ENCODE measurements at regions not wholly inside any gene's neighbourhood (a gene's known extent, or its start where the extent isn't known, plus 50 kb on each side); places are given as distances from the start of the nearest gene placed in this dataset.

DNA sequence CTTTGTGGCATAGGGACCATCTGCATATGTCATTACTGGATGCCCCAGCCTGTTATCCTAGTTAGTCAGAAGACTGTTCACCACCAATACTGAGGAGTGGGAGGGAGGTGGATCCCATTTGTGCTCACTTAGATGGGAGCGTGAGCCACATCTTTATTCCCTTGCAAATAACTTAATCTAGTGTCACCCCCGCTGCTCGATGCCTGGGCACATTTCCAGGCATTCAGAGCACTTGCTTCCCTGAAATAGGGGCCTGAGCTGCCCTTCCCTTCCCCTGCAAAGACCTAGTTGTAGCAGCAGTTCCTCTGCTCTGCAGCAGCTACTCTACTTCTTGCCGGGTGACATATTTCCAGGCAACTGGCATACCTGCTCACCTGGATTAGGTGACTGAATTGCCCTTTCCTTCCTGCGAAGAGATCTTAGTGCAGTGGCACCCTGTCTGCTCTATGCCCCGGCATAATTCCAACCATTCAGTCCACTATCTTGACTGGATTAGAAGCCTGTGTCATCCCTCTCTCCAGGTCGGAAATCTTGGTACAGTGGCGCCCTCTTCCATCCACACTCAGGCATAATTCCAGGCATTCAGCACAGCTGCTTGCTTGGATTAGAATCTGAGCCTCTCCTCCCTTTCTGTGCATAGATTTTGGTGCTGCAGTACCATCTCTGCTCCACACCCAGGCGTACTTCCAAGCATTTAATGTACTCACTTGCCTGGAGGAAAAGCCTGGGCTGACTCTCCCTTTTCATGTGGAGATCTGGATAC, 1389.1 kb upstream of the TMEFF2 start:
- no peak for DNase-seq

DNA sequence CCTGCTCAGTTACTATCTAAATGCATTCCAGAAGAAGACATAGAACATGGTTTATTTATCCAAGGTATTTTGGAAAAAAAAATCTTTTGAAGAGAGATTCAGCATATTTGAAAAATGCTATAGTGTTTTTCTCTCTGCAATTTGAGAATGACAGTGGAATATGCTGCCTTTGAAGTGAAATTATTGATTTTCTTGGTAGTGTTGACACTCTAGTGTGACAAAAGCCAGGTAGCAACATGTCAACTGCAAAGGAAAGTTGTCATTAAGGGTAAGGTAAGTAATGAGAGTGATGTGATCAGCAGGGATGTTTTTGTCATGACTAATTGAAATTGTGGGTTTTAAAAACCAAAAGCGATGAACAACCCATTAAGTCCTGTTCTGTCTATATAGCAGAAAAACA, 1387.1 kb upstream of the TMEFF2 start:
- no peak for DNase-seq

DNA sequence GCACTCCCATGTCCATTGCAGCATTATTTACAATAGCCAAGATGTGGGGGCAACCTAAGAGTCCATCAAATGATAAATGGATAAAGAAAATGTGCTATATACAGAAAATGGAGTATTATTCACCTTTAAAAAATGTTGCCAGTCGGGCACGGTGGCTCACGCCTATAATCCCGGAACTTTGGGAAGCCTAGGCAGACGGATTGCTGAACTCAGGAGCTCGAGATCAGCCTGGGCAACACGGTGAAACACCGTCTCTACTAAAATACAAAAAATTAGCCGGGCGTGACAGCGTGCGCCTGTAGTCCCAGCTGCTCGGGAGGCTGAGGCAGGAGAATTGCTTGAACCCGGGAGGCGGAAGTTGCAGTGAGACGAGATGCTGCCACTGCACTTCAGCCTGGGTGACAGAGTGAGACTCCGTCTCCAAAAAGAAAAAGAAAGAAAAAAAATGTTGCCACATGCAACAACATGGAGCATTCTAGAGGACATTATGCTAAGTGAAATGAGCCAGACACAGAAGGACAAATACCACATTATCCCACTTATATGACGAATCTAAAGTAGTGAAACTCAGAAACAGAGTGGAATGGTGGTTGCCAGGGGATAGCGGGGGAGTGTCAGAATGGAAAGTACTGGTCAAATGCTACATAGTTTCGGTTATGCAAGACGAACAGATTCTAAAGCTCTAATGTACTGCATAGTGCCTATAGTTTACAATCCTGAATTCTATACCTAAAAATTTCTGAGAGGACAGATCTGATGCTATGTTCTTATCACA, 1385.6 kb upstream of the TMEFF2 start:
- DNase-seq, result no peak

DNA sequence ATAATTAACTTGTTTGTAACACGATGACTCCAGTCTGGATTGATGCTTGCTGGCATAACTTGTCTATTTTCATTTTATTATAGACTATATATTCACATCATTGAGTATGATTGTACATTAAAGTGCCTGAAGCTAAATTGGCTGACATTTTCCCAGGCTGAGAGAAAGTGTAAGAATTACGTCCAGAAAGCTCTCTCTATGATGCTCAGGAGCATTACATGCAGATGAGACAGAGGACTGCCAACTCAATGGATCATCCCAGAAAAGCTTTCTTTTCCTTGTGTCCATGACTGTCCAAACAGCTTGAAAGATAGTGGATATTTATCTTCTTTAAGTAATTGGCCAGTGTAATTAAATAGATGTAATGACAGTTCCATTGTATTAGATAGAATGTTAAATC, 1372.2 kb upstream of the TMEFF2 start:
- no peak for DNase-seq

DNA sequence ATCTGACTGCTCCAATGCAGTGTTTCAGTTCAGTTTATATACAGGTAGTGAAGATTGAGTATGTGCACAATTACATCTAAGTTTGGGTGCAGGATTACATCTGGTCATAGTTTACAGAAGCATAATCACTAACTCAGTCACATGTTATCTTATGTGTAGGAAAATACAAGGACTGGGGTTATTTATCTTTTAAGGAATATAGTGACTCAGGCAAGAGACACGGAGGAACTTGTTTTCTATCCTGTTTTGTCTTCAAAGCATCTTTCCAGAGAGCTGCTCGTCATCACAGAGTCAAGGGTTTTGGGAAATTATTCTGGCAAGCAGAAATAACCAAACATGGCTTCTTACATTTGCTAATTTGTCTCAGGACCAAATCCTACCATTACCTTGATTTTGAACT, 1371.5 kb upstream of the TMEFF2 start:
- DNase-seq, result no peak

DNA sequence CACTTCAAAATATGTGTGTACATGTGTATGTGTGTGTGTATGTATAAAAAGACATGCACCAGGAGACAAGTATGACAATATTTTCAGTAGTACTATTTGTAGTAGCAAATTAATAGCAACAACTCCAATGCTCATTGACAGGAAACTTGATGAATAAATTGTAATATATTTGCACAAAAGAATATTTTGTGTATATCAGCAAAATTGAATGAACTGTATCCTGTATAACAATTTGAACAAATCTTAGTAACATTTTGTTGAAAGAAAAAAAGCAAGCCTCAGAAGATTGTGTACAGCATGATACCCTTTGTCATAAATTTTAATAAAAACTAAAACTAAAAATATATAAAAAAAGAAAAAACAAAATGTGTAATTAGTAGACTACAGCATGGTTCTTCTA, 1367.3 kb upstream of the TMEFF2 start:
- no peak for DNase-seq

DNA sequence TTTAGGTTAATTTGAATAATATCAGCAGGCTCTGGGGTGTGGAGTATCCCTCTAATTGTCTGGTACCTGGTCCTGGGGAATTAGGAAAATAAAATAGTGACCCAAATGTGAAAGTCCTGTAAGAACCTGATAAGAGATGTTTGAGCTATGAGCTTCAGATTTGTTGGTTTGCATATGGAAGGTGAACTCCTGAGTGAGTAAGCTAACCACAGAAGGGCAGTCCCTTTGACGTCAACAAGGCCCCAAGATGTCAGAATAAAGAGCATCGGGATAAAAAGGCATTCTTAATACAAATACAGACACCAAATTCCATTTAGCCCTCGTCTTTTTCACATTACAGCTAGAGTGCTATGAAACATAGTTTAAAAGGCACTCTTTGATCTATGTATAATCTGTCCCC, 1366.3 kb upstream of the TMEFF2 start:
- DNase-seq, result no peak

DNA sequence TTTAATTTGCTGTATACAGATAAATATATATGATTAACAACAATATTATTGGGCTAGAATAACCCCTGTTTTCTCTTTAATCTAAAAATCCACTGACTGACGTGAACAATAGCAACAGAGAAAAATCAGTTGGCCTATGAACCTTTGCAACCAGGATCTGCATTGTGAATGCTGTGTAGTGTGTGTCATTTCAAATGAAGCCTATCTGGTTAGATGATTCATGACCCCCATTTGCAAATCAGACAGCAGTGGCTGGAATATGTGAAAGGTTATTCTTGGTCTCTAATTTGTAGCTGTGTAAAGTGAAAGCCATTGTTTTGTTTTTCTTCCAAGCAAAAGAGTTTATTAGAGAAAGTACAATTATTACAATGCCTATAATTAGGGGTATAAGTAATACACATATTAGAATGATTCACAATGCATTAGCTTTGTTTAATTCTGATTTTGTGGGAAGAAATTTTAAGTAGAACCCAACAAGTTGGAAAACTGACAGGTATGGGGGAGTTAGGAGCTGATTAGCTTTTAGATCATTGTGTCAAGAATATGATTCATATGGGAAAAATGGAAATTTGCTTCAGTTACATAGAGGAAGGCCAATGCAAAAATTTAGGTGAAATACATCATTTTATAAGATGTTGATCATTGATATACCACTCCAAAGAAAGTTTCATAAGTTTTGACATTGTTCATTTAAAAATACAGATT, 1362.2 kb upstream of the TMEFF2 start:
- no peak for DNase-seq

DNA sequence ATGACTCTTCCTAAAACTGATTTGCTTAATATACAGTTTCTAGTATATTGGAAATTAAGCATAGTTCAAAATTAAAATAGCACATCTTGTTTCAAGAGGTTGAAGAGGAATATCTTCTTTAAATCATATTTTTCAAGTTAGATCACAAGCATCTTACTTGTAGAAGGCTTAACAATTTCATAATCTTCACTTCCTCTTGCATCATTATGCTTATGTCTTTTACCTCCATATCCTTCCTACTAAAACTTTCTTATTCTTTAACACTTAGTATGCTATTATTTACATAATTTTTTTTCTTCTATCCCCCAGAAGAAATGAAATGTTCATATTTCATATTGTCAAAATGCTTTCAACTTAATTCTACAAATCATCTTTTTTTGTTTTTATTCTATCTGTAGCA, 1354.9 kb upstream of the TMEFF2 start:
- DNase-seq, result no peak

DNA sequence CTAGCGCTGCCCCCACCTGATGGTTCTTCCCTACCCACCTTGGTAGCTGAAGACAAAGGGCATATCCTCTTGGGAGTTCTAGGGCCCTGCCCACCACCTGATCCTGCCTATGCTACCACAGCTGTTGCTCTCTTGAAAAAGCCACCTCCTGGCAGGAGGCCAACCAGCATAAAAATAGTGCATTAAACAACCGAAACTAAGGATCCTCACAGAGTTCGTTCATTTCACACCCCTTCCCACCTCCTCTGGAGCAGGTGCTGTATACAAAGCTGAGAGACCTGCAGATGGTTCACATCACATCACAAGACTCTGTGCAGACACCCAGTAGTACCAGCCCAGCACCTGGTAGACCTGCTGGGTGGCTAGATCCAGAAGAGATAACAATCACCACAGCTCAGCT, 1348.0 kb upstream of the TMEFF2 start:
- DNase-seq, result no peak

DNA sequence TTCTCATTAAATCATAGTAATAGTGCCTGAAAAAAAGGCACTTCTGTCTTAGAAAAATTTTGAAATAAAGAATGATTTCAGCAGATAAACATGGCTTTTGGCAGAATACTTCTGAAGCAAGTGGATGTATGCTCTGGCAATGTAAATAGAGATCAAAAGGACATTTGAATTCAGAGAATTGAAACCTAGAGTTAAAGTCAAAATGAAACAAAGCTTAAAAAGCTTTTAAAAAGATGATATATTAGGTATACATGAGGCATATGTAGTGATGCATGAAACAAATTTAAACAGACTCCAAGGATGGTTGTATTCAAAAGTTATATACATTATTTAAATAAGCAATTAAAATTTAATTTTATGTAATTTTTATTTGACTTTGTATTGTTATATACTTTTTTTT, 1344.5 kb upstream of the TMEFF2 start:
- DNase-seq, result no peak

DNA sequence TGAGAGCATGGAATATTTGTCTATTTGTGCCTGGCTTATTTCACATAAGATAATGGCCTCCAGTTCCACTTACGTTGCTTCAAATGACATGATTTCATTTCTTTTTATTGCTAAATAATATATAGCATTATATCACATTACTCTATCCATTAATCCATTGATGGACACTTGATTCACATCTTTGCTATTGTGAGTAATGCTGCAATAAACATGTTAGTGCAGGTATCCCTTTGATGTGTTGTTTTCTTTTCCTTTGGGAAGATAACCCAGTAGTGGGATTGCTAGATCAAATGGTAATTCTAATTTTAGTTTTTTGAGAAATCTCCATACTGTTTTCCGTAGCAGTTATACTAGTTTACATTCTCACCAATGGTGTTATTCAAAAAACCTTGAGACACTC, 1343.3 kb upstream of the TMEFF2 start:
- DNase-seq, result no peak

DNA sequence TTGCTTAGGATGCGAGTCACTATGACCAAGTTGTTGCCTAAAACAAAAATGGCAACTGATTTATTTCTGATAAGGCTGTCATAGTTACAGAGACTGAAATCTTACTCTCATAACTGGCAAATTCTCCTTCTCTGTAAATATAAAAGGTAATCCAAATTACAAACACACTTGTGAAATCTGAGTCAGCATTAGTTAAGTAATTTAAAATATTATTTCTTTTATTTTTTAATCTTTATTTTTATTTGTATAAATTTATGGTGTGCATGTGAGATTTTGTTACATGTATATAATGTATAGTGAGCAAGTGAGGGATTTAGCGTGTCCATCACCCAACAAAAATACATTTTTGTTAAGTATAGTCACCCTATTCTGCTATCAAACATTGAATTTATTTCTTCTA, 1342.8 kb upstream of the TMEFF2 start:
- DNase-seq, result no peak

DNA sequence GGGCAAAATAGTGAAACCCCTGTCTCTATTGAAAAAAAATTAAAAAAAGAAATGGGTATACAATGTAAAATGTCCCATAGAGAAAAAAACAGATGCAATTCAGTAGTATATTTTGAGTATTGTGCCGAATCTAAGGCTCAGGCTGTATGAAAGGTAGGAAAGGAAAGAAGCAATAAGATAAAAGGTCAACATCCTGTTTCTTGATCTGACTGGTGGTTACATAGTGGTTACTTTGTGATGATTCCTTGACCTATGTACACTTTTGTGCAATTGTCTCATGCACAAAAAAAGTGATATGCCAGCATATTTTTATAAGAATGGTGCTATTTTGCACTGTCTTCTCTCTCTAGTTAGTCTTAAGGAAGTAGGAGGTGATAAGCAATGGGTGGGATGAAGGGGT, 1333.7 kb upstream of the TMEFF2 start:
- DNase-seq, result no peak

DNA sequence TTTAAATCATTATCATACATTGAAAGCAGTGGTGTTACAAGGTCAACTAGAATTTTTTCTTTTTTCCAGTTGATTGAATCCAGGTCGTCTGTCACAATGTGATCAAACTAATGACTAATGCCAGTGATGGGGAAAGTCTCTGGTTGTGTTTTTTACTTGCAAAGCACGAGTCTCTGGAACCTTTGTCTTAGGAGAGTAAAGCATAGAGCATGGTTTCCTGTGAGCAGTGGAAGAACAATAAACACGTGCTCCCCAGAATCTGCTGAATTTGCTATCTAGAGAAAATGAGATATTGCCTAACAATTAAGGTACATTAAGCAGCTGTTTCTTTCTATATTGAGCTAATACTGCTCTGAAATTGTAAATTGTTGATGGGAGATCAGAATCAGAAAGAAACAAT, 1332.4 kb upstream of the TMEFF2 start:
- DNase-seq, result no peak

DNA sequence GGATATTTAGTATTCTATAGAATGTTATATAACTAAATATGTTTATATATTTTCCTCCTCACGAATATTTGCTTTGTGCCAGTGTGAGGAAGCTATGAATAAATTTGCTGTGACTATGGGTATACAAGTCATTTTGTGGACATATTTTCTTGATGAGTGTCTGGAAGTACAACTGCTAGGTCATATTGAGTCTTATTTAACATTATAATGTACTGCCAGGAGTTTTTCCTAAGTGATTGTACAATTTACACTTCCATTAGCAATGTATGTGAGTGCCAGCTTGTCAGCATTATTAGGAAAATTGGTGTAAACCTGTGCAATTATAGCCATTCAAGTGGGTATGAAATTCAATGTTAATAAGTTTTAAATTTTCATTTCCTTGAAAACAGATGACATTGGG, 1328.9 kb upstream of the TMEFF2 start:
- DNase-seq, result no peak

DNA sequence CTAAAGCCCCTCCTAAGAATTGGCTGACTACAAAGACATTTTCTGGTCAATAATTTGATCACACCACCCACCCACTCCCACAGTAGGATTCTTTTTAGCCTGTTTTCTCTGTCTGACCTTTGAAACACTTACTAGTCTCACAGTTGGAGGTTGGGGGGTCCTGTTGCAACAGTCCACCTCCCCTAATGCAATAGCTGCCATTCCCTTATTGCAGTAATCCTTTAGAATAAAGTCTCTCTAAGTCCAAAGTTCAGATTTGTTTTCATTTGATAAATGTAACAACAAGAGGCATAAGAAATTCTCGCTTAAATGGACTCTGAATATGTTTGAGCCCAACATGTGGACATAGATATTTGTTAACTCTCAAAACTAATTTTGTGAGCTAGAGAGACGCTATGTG, 1326.8 kb upstream of the TMEFF2 start:
- DNase-seq, result no peak

DNA sequence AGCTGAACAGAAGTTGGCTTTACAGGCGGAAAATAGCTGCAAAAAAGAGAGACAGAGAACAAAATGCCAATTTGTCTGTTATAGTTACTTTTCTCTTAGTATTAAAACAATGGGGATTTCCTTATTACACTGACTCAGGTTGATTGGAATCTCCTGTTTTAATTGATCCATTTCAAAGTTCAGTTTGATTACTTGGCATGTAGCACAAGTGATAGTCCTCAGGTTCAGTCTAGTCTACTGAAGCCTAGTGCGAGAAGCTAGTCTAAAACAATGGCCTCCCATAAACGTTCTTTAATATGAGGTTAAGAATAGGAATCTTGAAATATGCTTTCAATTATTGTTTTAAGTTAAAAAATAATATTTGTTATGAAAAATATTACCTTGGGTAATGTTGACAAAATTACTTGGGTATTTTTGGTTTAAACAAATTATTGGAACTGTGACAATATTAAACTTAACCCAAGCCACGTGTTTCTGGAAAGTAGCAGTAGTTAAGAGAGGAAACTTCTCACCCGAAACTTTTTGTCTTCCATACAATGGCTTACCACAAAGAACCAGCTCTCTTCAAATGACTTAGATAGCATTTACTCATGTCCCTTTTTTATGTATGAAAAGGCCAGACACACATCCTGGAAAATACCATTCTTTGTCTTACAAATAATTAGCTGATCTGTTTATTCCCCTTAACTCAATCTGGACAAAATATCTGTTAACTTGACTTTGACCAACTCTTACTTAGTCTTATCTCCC, 1326.2 kb upstream of the TMEFF2 start:
- no peak for DNase-seq

DNA sequence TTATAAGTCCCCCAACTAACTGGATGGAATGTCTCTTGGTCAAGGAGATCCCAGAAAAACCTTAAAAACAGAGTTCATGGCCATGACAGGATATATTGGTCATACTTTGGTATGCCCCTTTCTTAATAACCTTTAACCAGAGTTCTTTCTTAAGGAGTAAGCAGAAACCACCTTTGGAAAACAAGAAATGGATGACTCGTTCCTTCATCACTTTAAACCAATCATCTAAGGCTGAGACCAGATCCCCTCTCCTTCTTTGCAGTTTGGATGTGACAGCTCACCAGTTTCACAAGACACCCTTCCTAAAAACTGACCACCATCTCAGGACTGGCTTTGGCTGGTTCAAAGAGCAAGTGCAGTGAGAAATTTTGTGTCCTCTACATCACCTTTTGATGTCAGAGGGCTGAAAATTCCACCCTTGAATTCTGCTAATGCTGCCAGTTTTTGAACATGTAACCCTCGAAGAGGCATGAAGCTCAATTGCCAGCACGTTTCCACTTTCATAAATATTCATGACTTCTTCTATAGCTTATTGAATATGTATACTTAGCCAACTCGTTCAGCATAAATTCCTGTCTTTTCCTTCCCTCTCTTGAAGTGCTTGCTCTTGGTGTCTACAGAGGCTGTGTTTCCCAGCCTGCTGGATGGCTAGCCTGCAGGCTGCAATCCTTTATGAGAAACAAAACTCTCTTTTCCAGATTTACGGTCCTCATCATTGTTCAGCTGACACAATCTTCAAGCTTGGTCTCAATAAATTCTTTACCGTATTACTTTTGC, 1323.5 kb upstream of the TMEFF2 start:
- no peak for DNase-seq

DNA sequence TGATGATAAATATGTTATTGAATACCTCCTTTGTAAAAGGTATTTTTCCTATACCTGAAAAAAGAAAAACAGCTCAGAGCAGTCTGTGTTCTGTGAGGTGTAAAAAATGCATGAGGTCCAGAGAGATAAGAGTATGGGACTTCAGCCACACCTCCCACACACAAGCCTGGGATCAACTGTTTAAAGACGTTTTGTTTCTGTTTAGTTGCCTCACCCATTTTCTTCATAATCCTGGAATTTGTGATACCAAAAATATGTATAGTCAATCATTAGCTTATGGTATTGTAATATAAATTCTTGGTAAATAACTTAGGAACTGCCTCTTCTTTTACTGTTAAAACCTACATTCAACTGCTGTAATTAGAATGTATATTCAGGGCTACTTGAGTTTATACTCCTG, 1322.9 kb upstream of the TMEFF2 start:
- no peak for DNase-seq

DNA sequence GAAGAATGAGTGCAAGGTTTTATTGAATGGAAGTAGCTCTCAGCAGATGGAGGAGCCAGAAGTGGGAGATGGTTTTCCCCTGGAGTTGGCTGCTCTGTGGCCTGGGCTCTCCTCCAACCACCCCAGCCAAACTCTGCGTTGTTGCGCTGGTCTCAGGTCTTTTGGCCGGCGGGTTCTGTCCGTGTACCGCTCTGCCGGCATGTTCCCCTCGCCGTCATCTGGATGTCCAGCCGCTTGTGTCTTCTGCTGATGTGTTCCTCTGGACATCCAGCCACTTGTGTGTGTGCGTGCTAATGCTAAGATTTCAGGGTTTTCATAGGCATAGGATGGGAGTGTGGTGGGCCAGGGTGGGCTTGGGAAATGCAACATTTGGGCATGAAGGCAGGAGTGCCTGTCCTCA, 1311.3 kb upstream of the TMEFF2 start:
- no peak for DNase-seq

DNA sequence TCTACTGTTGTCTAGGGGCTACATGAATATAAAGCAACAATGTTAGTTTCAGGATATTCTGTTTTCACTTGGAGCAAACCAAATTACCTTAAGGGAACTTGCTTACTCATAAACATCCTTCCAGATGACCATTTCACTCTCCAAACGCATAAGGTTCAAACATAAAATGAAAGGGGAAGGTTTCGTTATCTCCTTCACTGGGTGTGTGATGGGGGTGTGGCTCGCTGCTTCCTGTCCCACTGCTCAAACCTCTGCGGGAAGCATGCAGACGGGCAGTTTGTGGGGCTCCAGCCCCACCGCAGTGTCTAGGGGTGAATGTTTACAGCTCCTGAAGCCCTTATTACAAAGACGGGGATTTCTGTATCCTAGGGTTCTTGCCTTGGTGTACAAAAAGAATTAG, 1310.9 kb upstream of the TMEFF2 start:
- no peak for DNase-seq
